HG02571 (cell line): ENCODE measurements at regions not wholly inside any gene's neighbourhood (a gene's known extent, or its start where the extent isn't known, plus 50 kb on each side); places are given as distances from the start of the nearest gene placed in this dataset.
"Not testable (repeated sequence)": the region's sequence is repeated elsewhere in the genome, so short reads cannot be mapped to it uniquely, and the experiment has no call there.

ENCODE experiments used
- ATAC-seq: cut with Tn5 transposase; IDR thresholded peaks from one replicate; pipeline ENCODE4 v1.9.1; 2021; ENCODE audit warnings: mild to moderate bottlenecking, moderate library complexity; ENCODE audit not compliant: unreplicated experiment

DNA sequence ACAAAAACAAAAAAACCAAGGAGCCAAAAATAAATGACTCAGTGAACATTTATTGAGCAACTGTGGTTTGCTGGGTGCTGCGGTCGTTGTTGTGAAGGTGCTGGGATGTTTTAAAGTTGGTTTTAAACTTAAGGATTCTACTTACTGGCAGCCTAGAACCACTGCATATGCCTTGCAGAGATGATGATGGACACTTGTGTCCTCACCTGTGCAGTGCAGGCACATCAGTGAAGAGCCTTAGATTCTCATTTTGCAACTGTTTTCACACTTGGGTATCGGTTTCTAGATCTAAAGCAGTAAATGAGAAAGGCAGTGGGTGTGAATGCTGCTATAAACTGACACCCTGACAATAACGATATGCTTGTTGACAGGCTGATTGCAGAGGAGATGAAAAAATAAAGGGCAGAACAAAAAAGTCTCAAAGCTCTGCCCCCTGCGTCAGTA, 68.8 kb downstream of the UTRN start:
- peak; percentile 93 for ATAC-seq

DNA sequence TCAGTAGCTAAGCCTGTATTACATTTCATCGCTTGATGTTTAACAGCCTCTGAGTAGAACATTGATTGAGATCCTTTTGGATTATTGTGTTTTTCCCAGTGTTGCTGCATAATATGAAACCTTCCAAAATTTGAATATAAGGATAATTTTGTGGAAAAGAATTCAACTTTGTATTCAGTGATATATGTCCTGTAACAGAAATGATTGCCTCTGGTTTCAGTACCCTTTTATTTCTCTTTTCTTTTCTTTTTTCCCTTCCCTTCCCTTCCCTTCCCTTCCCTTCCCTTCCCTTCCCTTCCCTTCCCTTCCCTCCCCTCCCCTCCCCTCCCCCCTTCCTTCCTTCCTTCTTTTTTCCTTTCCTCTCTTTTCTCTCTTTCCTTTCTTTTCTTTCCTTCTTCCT, 74.6 kb downstream of the UTRN start:
- ATAC-seq, result no peak

DNA sequence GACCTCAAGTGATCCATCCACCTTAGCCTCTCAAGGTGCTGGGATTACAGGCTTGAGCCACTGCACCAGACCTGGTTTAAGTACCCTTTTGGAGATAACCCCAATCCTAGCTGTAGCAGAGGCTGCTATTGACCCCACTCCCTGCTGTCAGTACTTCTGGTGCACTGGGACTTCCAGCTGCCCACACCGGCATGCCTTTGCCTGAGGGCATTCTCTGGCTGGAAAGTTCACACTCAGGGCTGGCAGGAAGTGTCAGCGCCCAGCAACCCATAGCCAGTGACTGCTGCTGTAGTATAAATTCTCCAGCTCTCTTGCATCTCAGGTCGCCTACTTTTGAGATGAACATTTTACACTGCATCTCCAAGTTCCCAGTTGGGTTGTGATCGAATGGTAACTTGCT, 75.3 kb downstream of the UTRN start:
- no peak for ATAC-seq

DNA sequence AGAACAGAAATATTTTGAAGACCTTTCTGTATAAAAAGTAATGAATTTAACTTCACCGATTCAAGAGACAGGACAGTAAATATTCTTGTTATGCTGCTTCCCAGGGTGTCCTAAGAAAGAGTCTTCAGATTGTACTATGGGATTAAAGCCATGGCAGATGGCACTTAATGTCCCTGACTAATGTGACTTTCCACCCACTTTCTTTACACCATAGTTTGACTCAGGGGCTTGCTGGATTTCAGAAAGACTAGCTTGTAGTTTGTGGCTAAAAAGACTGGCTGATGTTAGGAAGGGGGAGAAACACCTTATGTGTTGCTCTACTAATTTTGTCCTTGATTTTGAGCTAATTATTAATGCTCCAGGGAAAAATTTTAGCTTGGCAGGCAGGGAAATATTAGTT, 75.9 kb downstream of the UTRN start:
- no peak for ATAC-seq

DNA sequence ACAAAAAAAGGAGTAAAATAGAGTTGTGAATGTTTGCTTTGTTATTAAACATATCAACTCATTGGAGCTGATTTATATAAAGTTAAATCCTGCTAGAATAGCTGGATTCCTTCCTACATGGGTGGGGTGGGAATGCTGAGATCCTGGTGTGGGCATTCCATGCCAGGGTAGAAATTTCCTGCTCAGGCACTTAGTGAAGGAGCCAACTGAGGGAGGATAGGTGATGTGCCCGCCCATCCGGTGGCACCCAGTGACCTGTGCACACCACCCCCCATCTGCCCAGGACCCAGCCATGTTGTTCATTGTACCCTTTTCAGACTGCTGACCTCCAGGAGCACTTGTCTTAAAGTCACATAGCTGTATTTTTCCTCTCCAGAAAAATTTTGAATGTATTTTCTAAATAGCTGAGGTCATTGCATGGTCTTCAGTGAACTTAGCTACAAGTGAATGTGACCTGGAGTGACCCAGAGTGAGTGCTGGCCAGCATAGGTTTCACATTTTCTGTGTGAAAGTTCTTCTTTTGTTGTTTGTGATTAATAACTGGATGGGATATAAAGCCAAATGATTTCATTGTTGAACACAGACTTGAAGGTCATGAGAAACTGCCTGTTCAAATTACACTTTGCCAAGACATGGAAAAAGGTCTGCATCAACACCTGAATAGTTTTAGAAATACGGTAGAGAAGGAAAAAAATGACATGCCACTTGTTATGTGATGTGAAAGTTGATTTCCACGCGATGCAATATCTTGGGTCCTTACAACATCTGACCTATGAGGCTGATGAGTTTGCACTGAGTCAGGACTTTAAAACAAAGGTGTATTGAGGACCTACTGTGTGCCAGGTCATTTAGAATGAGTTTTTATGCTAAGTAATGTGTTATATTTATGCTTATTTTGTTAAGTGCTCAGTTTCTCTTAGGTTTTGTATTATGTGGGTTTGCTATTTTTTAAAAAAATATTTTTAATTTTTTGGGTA, 77.2 kb downstream of the UTRN start:
- no peak for ATAC-seq

DNA sequence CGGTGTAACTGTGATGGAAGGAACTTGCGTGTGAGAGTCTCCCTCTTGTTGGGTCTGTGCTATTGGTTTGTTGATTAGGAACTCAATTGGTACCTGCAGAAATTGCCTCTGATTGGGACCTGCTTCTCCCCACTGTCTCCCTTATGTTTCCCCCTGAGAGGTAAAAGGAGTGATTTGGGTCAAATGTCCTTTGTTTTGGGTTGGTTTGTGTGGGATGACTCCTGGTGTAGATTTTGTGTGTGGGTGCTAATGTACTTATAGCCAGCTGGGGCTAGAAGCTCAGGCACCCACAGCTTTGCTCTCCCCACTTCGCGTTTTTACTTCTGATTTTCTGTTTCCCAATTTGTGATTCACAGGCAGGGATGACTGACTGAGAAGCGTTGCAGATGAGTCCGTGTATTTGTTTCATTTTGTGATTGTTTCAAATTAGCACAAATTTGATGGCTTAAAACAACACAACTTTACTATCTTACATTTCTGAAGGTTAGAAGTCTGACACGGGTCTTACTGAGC, 79.1 kb downstream of the UTRN start:
- ATAC-seq, result no peak

DNA sequence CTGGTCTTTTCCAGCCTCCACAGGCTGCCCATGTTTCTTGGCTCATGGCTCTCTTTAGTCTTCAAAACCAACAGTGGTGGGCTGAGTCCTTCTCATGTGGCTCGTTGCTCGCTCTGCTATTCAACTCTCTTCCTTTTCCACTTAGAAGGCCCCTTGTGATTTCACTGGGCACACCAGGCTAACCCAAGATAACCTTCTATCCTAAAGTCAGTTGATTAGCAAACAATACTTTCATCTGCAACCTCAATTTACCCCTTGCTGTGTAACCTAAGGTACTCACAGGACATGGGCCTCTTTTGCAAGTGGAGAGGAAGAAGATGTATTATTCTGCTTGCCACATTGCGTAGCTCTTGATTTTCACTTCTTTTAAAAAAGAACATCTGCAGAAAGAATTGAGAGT, 79.6 kb downstream of the UTRN start:
- no peak for ATAC-seq

DNA sequence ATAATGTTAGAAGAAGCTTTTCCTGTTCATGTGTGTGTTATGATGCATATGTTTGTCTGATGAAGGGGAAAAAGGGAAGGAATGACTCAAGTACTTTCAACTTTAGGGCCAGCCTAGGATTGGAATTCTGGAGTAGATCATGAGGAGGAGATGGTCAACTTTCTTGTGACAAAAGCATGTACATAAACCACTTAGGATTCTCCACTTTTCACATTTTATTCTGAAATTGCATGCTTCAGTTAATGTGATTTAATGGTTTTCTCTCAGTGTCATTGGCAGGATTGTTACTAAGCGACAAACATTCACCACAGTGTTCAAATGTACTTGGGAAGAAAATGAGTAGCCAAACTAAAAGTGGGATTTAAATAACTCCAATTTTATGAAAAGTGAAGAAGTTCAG, 80.1 kb downstream of the UTRN start:
- no peak for ATAC-seq

DNA sequence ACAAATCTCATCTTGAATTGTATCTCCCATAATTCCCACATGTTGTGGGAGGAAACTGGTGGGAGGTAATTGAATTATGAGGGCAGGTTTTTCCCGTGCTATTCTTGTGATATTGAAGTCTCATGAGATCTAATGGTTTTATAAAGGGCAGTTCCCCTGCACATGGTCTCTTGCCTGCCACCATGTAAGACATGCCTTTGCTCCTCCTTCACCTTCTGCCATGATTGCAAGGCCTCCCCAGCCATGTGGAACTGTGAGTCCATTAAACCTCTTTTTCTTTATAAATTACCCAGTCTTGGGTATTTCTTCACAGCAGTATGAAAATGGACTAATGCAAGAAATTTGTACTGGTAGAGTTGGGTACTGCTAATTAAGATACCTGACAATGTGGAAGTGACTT, 84.6 kb downstream of the UTRN start:
- not testable (repeated sequence) for ATAC-seq

DNA sequence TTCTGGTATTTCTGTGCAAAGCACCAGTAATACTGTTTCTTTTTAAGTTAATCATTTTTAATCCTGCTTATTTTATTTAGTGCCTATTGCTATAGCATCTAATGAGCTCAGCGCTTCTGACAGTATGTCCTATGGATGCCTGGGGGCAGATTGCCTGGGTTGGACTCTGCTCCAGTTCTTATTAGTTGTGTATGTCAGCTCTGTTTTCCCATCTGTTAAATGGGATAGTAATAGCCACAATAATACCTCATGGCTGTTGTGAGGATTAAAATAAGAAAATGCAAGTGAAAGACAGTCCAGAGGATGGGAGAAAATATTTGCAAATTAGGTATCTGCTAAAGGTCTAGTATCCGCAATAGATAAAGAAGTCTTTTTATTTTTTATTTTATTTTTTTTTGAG, 87.0 kb downstream of the UTRN start:
- ATAC-seq, result no peak

DNA sequence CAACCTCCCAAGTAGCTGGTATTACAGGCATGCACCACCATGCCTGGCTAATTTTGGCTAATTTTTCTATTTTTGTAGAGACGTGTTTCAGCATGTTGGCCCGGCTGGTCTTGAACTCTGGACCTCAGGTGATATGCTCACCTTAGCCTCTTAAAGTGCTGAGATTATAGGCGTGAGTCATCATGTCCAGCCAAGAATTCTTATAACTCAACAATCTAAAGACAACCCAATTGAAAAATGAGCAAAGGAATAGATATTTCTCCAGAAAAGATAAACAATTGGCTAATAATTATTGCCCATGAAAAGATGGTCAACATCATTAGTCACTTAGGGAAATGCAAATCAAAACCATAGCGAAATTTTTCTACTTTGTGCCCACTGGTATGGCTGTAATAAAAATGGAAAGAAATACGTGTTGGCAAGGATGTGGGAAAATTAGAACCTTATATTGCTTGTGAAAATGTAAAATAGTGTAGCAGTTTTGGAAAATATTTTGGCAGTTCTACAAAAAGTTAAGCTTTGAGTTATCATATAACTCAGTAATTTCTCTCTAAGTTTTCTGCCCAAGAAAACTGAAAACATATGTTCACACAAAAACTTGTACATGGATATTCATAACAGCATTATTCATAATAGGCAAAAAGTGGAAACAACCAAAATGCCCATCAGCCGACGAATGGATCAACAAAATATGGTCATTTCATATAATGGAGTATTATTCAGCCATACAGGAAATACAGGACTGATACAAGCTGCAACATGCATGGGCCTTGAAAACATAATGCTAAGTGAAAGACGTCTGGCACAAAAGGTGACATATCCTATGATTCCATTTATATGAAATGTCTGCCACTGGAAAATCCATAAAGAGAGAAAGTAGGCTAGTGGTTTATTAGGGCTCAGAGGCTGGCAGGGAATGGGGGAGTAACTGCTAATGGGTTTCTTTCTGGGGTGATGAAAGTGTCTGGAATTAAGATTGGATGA, 87.8 kb downstream of the UTRN start:
- ATAC-seq, result no peak

DNA sequence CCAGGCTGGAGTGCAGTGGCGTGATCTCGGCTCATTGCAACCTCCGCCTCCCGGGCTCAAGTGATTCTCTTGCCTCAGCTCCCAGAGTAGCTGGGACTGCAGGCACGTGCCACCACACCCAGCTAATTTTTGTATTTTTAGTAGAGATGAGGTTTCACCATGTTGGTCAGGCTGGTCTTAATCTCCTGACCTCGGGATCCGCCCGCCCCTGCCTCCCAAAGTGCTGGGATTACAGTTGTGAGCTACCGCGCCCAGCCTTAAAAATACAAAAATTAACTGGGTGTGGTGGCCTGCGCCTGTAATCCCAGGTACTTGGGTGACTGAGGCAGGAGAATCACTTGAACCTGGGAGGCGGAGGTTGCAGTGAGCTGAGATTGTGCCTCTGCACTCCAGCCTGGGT, 89.4 kb downstream of the UTRN start:
- not testable (repeated sequence) for ATAC-seq

DNA sequence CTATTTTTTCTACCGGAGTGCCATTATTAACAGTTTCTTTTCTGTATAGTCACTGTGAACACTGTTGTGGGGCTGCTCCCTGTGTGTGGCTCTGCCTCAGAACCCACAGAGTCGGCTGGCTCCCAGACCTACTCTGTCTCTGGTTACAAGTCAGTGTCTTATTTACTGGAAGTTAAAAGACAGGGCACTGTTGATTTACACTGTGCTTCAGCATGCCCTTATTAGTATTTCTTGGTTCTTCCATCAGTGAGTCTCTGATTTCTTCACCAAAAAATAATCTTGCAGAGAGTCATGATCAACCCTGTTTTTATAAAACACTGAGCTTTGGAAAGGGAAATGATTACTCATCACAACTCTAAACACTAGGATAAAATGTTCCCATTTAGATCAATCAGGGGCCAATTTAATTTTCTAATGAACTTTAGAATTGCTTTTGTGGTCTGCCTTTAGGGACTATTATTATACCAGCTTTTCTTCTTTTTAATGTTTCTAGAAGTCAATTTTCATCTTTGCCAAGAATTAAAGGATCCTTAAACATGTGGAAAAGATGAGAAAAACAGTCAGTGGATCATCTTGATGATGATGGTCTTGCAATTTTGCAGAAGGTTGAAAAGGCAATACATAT, 92.6 kb downstream of the UTRN start:
- ATAC-seq, result no peak

DNA sequence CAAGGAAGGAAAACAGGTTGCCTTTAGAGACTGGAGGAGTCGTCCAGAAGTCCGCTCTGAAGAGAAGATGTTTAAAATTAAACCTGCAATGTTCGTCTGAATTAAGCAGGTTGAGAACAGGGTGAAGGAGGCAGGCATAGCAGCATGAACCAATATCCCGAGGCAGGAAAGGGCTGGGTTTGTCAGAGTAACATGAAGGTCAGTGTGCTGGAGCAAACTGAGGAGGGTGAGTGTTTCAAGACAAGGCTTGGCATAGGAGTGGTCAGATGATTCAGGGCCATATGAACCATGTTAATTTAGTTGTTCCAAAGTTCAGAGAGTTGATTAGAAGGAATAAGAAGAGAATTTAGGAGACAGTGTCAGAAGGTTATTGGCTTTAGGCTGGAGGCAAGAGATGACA, 93.3 kb downstream of the UTRN start:
- no peak for ATAC-seq

DNA sequence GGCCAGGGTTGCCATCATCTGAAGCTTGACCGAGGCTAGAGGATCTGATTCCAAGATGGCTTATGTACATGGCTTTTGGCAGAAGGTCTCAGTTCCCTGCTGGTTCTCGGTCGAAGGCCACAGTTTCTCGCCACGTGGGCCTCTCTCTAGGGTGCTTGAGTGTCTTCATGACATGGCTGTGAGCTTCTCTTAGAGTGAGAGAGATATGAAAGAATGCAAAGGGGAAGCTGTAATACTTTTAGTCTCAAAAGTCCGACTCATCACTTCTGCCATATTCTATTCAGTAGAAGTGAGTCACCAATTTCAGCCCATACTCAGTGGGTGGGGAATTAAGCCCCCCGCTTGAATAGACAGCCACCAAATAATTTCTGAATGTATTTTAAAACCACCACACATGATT, 94.2 kb downstream of the UTRN start:
- no peak for ATAC-seq

DNA sequence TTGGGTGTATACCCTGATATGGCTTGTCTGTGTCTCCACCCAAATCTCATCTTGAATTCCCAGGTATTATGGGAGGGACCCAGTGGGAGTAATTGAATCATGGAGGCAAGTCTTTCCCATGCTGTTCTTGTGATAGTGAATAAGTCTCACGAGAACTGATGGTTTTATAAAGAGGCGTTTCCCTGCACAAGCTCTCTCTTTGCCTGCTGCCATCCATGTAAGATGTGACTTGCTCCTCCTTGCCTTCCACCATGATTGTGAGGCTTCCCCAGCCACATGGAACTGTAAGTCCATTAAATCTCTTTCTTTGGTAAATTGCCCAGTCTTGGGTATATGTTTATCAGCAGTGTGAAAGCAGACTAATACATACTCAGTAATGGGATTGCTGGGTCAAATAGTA, 96.4 kb downstream of the UTRN start:
- not testable (repeated sequence) for ATAC-seq

DNA sequence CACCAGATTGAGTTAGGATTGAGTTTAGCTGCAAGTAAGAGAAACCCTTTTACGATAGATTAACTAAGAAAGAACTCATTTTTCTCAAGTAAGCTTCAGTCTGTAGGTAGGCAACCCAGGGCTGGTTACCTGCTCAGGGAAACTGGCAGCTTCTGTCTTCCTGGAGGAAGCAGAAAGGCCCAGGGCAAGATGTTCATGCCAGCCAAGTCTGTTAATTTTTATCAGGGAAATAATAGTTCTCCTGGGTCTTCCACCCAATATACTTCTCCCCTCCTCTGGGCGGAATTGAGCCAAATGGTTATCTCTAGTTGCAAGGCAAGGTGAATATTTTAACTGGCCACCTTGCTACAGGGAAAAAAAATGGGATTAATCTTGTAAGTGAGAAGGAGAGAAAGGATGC, 98.2 kb downstream of the UTRN start:
- ATAC-seq, result no peak

DNA sequence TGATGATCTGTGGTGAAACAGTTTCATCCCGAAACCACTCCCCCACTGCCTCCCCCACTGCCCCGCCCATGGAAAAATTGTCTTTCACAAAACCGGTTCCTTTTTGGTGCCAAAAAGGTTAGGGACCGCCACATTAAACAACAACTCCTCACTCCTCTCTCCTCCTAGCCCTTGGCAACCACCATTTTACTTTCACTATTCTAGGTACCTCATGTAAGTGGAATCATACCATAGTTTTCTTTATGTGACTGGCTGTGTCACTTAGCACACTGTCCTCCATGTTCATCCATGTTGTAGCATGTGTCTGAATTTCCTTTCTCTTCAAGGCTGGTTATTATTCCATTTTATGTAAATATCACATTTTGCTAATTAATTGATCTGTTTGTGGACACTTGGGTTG, 99.3 kb downstream of the UTRN start:
- no peak for ATAC-seq

DNA sequence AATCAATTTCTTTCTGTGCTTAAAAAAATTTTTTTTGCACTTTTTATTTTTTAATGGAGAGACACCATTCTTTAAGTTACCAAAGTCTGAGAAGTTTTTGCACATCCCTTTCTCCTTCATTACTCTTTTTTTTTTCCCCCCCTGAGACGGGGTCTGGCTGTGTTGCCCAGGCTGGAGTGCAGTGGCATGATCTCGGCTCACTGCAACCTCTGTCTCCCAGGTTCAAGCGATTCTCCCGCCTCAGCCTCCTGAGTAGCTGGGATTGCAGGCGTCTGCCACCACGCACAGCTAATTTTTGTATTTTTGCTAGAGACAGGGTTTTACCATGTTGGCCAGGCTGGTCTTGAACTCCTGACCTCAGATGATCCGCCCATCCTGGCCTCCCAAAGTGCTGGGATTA, 104.3 kb downstream of the UTRN start:
- not testable (repeated sequence) for ATAC-seq

DNA sequence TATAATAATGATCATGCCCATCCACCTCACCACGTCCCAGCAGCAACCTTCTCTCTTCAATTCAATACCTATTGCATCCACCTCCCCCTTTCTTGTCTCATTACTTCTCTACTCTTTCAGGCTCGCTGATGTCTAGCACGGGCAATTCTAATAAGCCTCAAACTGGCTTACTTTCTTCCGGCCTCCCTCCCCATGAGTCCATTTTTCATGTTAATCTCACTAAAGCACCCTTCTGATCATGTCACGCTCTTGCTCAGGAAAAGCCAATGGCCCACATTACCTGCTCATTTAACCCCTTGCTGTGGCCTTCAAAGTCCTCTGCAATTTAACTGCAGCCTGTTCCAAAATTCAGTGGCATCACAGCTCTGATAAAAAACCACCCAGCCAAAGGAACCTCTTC, 105.1 kb downstream of the UTRN start:
- ATAC-seq, result no peak

DNA sequence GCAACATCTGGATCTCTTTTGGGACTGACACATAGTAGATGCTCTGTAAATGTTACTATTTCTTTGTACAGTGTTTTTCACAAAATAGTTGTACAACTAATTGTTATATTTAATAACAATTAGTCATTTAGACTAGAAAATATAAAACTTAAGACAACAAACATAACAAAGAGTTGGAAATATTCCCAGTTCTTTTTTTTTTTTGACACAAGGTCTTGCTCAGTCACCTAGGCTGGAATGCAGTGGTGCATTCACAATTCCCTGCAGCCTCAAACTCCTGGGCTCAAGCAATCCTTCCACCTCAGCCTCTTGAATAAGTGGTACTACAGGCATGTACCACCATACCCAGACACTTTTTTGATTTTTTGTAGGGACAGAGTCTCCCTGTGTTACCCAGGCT, 105.8 kb downstream of the UTRN start:
- ATAC-seq, result no peak
